GM18517 (cell line): ENCODE measurements at regions not wholly inside any gene's neighbourhood (a gene's known extent, or its start where the extent isn't known, plus 50 kb on each side); places are given as distances from the start of the nearest gene placed in this dataset.
"Not testable (repeated sequence)": the region's sequence is repeated elsewhere in the genome, so short reads cannot be mapped to it uniquely, and the experiment has no call there.

Experiments
- ATAC-seq: cut with Tn5 transposase; IDR thresholded peaks from one replicate; pipeline ENCODE4 v1.9.1; 2021; ENCODE audit warnings: mild to moderate bottlenecking, moderate library complexity; ENCODE audit not compliant: unreplicated experiment

DNA sequence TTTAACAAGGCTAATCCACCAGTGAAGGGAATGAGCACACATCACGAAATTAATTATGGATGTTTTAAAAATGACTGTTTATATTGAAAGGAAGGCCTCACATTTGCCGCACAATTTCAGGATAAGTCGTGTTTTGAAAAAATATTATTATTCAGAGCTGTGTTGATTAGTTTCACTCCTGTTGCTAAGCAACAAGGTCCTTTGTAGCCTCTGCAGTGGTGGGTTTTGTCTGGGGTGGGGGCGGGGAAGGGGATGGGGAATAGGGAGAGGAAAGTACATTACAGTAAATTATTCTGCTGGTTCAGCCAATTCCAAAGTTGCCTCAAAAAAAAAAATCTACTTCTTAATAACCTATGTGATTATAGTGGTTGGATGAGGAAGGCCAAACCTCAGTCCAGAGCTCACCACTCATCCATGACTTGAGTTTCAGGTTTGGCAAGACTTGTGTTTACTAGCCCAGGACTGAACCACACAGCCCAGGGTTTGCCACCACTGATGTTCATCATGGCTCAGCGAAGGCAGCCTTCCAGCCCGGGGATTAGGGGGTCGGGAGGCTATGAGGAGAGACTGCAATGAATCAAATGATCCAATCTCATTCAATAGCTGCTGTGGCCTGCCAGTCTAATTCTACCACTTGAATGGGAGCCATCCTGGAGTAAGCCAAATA, 162.5 kb upstream of the ATP6AP2 start:
- ATAC-seq, result no peak

DNA sequence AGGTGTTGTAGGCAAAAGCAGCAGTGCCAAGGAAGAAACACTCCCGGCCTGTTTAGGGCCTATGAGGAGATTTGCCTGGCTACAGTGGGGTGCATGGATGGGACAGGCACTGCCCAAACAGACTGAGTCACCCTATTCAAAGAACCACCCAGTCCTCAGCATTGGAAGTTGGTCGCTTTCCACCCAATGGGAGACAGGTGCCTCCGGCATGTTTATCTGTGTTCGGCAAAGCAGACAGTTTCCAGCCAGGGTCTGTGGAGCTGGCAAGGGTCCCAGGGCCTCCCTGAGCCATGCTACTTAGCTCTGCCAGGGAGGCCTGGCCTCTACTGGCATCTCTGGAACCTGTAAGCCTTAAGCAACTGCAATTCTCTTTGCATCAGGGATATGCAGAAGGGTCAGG, 165.1 kb upstream of the ATP6AP2 start:
- no peak for ATAC-seq

DNA sequence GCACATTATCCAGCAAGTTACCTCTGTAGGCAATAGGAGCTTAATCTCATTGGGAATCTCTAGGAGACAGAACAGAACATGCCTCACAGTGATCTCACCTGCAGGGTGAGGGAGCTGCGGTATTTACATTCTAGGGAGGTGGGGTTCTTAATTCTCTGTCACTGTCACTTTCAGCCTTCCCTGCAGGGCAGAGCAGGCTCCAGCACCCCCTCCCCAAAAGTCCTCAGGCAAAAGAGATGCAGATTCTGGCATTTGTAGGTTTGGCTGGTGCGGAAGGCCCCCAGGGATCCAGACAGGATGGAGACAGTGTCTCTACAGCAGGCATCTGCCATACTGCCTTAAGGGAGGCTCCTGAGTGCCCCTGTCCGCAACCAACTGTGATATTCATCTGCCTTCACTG, 166.4 kb upstream of the ATP6AP2 start:
- ATAC-seq, result no peak

DNA sequence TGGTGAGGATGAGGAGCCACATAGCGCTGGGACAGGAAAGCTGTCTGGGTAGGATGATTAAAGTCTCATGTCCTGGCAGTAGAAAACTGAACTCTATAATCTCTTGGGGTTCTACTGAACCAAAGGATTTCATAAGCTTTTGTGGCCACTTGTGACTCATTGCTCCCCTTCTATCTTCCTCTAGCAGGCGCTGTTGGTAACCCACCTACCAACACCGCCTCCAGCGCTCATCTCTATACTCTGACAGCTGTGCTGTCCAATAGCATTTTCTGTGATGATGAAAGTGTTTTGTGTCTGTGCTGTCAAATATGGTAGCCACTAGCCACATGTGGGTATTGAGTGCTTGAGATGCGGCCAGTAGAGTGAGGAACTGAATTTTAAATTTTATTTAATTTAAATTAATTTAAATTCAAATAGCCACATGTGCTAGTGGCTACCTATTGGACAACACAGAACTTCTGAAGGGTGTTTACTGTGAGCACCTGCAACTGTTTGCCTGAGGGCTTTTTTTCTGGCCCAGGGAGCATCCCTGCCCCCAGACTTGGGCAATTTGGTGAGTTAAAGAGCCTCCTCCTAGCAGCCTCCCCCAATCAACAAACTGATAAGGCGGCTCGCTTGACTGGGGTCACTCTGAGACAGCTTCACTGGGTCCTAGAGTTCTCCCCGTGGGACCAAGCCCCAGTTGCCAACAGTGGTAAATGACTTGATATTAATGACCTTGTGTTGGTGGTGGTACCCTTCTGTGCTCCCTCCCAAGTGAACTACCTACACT, 169.2 kb upstream of the ATP6AP2 start:
- no peak for ATAC-seq

DNA sequence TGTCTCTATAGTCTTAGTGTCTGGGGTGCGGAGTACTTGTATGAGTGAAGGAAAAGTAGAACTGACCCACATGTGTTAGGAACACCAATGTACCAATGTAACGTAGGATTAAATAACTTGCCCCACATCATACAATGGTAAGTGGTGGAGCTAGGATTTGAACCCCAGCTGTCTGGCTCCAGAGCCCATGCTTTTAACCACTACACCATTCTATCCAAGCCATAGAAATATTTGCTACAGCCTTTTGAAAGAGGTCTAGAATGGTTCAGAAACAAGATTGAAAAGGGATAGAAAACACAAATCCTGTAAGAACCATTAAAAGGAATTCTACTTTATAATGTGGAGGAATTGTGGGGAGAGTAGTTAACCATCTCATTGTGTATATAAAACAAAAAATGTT, 169.9 kb upstream of the ATP6AP2 start:
- ATAC-seq, result no peak

DNA sequence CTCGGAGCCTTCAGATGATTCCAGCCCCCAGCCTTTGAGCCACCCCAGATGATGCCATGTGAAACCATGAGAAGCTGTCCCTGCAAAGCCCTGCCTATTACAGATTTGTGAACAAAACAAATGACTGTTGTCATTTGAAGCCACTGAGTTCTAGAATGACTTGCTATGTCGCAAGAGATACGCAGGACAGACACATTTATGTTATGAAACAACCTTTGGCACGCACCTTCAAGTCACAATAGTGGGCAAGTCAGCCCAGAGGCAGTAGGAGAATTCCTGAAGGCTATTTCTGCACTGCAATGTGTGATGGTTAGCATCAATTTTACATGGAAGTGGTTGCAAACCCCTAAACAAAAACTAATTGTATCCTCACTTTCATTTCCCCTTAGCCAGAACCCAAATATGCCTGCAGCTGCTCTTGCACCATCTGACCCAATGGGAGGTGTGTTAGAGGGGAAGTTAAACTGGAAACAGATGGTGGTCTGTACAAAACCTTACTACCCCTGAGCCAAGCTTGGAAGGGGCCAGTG, 174.4 kb upstream of the ATP6AP2 start:
- no peak for ATAC-seq

DNA sequence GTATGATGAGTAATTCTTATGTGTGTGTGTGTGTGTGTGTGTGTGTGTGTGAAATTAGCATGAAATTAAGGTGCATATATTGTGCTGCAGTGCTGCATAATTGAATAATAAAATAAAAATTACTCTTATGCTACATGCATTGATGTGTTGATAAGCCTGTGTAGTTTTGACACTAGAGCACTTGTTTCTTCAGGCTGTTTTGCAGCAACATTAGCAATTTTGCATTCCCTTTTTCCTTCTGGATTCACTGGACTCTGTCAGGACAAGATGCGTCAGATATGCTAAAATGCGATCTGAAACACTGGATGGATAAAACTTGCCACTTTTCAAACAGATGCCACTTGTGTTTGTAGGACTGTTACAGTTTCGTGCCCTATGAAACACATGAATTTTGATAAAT, 175.4 kb upstream of the ATP6AP2 start:
- ATAC-seq, result no peak

DNA sequence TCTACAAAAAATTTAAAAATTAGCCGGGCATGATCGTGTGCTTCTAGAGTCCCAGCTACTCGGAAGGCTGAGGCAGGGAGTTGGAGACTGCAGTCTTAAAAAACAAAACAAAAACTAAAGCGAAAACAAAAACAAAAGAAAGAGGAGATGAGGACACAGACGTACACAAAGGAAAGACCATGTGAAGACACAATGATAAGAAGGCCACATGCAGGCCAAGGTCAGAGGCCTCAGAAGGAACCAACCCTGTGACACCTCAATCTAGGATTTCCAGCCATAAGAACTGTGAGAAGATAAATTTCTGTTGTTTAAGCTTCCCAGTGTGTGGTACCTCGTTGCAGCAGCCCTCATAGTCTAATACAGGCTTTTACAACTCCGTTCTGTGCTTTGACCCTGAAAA, 177.0 kb upstream of the ATP6AP2 start:
- ATAC-seq, result no peak

DNA sequence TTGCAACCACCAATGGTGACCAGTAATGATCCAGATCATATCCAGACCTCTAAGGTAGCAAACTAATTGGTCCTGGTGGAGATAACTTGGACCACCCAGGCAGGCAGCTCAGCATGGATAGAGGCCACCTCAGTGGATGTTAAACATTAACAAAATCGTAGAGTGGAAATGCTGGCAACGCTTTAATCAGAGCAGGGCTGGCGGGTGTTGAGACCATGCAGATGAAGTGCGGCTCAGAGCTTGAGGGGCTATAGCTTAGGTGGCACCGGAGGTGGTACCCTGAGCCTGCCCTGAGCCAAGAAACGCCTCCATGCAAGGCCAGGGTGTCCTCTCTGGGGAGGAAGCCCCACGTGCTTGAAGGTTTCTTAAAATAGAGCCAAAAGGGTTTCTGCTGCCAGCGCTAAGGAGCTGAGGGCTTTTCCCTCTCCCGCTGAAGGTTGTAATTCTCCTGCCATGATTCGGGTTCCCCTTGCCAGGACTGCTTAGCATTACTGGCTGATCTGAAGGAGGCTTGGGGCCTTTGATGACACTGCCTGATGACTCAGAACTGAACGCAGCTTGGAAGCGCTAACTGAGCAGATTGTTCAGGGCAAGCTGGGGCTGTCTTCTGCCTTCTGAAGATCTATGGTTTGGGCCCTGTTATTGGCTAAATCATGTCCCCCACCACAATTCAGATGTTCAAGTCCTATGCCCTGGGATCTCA, 177.8 kb upstream of the ATP6AP2 start:
- no peak for ATAC-seq

DNA sequence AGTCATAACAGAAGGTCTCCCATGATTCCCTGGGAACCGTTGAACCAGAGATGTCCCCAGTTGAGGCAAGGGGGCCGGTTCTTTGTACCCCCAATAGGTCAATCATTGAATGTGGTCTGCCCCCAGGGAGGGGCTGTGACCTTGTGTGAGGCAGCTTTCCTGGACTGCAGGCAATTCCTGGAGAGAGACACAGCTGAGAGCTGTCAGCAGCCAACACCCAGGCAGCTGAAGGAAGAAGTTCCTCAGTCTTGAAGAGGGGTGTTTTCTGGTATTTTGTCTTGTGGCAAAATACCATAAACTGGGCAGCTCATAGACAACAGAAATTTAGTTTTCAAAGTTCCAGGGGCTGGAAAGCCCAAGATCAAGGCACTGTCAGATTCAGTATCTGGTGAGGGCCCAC, 185.7 kb upstream of the ATP6AP2 start:
- ATAC-seq, result no peak

DNA sequence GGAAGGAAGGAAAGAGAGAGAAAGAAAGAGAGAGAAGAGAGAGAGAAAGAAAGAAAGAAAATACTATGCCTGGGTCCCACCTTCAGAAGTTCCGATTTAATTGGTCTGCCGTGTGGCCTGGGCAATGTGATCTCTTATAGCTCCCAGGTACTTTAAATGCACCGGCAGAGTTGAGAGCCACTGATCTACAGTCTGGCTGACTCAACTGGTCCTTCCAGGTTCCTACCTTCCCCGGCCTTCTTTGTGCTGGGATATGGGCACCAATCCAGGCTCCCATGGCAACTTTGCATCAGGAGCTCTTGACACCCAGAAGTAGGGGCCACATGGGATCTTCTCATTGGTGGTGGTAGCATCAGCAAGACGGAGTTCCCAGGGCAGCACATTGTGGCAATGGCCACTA, 186.5 kb upstream of the ATP6AP2 start:
- ATAC-seq, result no peak

DNA sequence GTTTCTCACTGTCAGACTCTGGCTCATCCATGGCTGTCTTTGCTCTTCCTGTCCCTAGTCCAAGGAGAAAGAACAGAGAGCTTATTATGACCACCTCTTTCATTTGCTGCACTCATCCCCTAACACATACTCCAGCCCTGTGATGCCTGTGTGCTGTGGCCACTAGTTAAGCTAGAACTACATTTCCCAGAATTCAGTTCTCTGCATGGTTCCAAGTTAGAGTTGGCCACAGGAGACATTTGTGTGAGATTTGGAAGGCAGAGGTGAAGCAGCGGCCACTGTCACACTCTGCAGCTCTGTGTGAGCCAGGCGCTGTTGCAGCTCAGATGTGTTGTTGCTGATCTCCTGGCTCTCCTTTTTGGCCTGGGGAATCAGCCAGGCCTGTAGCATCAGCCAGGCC, 188.2 kb upstream of the ATP6AP2 start:
- no peak for ATAC-seq

DNA sequence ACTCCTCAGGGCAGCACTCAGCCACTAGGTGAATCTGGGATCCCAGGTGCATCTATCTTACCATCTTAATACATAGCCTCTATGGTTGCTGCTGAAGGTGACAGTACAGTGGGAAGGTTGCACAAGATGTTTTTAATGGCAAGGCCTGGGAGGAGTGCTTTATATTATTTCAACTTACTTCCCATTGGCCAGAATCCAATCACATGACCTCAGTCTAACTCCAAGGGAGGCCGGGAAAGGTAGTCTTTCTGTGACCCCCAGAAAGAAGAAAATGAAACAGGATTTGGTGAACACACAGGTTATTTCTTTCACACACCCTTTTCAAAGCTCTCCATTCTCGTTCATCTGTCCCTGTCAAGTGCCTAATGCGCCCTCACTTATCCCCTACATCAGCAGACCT, 189.1 kb upstream of the ATP6AP2 start:
- ATAC-seq, result no peak

DNA sequence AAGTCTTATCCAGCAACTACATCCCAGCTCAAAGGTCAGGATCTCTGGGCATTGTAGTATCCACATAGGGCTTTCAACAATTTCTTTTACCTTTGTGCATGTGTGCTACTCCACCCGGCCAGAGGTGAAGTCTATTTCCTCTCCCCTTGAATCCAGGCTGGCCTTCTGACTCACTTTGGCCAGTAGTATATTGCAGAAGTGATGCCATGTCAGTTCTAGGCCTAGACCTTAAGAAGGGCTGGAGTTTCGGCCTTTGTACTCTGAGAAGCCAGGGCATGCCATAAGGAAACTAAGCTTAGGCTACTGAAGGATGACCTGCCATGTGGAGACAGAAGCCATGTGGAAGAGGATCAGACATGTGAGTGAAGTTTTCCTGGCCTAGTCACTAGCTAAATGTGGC, 191.2 kb upstream of the ATP6AP2 start:
- ATAC-seq, result no peak

DNA sequence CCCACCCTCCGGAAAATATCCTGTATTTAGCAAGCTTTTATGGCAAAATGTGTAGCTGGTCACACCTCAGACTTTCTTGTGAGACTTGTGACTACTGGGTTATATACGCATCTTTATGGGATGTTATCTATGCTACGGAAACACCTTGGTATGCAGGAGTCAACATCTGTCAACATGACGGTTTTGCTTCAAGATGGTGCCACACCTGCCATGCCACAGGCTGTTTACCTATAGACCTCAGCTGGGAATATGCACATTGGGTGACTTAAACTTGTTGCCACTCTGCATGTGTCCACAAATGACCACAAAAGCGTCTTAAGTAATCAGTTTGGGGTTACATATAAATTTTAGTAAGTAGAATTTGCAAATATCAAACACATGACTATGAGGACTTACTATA, 192.3 kb upstream of the ATP6AP2 start:
- no peak for ATAC-seq

DNA sequence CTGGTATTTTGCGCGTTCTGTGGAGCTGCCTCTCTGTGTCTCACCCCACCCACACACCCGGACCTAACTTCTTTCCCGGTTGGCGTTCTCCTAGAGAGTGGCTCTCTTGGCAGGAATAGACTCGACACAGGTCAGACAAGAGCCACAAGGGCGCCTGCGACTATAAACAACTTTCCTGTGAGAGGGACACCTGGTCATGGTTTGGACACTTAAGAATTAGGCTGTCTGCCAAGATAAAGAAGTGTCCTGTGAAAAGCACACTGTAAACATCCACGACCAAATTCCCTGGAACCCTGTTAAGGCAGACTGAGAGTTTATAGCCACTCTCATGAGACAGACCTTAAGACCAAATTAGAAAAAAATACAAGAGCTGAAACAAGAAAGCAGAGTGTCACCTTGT, 192.9 kb upstream of the ATP6AP2 start:
- not testable (repeated sequence) for ATAC-seq

DNA sequence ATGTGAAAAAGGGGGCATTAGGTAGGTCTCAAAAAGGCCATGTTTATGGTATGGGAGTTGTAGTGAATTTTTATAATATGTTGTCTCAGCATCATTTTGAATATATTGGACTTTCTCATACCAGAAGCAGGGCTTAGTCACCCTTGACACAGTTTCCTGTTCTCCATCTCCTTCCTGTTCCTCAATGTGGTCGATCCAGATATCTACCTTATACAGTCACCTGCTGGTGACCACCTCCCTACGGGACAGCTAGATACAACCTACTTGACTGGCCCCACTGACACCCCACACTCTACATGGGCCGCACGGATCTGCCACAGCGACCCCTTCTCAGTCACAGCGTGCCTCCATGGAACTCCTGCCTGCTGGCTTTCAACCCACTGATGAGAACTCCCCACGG, 193.5 kb upstream of the ATP6AP2 start:
- not testable (repeated sequence) for ATAC-seq

DNA sequence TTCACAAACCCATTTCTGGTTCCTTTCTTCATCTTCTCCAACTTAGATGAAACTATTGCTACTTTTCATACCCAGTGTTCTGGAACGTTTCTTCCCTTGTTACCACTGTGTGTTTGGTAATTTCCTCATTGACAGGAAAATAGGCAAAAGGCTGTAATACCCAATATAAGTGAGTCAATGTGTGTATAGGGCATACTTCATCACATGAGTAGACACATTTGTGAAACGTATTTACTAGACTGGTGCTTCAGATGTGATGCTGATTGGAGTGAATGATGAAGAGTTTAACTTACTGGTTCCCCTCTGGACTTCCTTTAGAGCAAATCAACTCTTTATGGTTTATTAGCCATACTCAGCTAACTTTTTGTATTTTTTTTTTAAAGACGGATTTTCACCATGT, 195.1 kb upstream of the ATP6AP2 start:
- ATAC-seq, result no peak

DNA sequence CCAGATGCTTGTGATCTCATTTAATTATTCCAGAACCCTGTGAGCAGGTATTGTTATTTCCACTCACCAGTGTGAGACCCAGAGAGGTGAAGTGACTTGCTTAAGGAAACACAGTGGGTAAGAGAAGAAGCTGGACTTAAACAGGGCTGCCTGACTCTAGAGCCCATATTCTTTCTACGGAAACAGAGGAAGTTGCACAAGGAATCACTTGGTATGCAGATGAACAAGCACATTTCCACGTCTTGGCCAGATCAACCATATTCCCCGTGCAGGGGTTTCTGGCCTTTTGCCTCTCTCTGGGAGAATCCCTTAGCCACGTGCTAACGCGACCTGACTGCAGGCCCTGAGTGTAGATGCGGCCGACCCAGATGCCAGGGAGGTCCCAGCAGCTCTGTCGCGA, 195.5 kb upstream of the ATP6AP2 start:
- no peak for ATAC-seq

DNA sequence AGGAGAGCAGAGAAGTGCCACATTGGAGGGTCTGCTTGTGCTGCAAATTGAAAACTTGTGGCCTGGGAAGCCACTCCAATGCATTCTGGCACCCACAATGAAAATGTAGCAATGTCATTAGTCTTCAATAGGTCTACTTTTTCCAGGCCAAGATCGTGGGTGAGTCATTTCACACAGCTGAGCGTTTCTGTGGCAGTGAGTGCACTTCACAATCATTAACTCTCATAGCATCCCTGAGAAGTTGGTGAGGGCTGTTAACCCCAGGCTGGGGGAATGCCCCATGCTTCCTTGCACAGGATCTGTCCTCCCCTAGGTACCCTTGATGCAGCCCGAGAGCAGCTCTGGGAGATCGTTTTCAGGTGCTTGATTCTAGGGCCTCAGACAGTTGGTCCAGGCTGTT, 196.8 kb upstream of the ATP6AP2 start:
- no peak for ATAC-seq

DNA sequence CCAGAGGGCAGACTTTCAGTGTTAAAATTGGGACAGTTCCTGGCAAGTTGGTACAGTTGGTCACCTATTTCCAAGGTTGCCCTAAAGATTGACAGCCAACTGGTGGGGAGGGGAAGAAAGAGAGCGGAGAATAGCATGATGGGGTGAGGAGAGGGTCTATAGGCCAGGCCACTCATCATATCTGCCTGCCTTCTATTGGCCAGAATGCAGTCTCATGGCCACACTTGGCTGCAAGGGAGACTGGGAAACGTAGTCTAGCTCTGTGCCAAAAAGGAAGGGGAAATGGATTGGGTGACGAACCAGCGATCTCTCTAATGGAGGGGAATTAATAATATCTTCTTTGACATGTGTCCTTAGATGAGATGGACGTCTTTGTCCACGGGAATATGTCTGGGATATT, 197.4 kb upstream of the ATP6AP2 start:
- ATAC-seq, result no peak
